H9 (cell line): ENCODE measurements at regions not wholly inside any gene's neighbourhood (a gene's known extent, or its start where the extent isn't known, plus 50 kb on each side); places are given as distances from the start of the nearest gene placed in this dataset.

Experiments
- DNase-seq: peaks from one replicate; pipeline ENCODE4 v3.0.0-alpha.2; 2017
- H2AFZ ChIP-seq: one replicate; pipeline ENCODE4 v1.6.1; 2013; ENCODE audit warnings: mild to moderate bottlenecking, low read length, control low read depth, moderate library complexity
- H2AK5ac ChIP-seq: 2 replicates; pipeline ENCODE4 v1.6.1; 2013; ENCODE audit warnings: low read length, control low read depth, mixed read lengths; ENCODE audit not compliant: insufficient read length
- H2BK120ac ChIP-seq: one replicate; pipeline ENCODE4 v1.6.1; 2013; ENCODE audit warnings: low read depth, mild to moderate bottlenecking, low read length, control low read depth, inconsistent platforms; ENCODE audit not compliant: poor library complexity, severe bottlenecking
- H2BK12ac ChIP-seq: 2 replicates; pipeline ENCODE4 v1.6.1; 2013; ENCODE audit warnings: low read length, control low read depth, mixed read lengths, low read depth; ENCODE audit not compliant: insufficient read length
- H2BK15ac ChIP-seq: 2 replicates; pipeline ENCODE4 v1.6.1; 2013; ENCODE audit warnings: low read depth, low read length, control low read depth
- H2BK20ac ChIP-seq: one replicate; pipeline ENCODE4 v1.6.1; 2013; ENCODE audit warnings: low read depth, mild to moderate bottlenecking, low read length, control low read depth, inconsistent platforms; ENCODE audit not compliant: poor library complexity, severe bottlenecking
- H2BK5ac ChIP-seq: 2 replicates; pipeline ENCODE4 v1.6.1; 2013; ENCODE audit warnings: low read length, control low read depth, mixed read lengths; ENCODE audit not compliant: insufficient read length
- H3K14ac ChIP-seq: 2 replicates; pipeline ENCODE4 v1.6.1; 2013; ENCODE audit warnings: low read length, control low read depth; ENCODE audit not compliant: insufficient read depth
- H3K18ac ChIP-seq: 2 replicates; pipeline ENCODE4 v1.6.1; 2013; ENCODE audit warnings: low read depth, mild to moderate bottlenecking, mixed read lengths, low read length, control low read depth; ENCODE audit not compliant: insufficient read length
- H3K23ac ChIP-seq: 2 replicates; pipeline ENCODE4 v1.6.1; 2013; ENCODE audit warnings: low read length, control low read depth, mixed read lengths, low read depth; ENCODE audit not compliant: insufficient read length
- H3K23me2 ChIP-seq: 2 replicates; pipeline ENCODE4 v1.6.1; 2013; ENCODE audit warnings: low read depth, mild to moderate bottlenecking, mixed read lengths, low read length, control low read depth; ENCODE audit not compliant: insufficient read length, poor library complexity, severe bottlenecking
- H3K27ac ChIP-seq: 2 replicates; pipeline ENCODE4 v1.5.1; 2013; ENCODE audit warnings: low read length, control low read depth, mixed read lengths, low read depth; ENCODE audit not compliant: insufficient read length
- H3K27me3 ChIP-seq: 2 replicates; pipeline ENCODE4 v1.6.1; 2013; ENCODE audit warnings: low read length, control low read depth, inconsistent platforms; ENCODE audit not compliant: insufficient read depth
- H3K4ac ChIP-seq: 2 replicates; pipeline ENCODE4 v1.6.1; 2013; ENCODE audit warnings: low read depth, mild to moderate bottlenecking, control low read depth, inconsistent platforms, low read length, moderate library complexity
- H3K4me1 ChIP-seq: 2 replicates; pipeline ENCODE4 v1.6.1; 2013; ENCODE audit warnings: low read length, control low read depth, inconsistent platforms; ENCODE audit not compliant: insufficient read depth
- H3K4me2 ChIP-seq: 2 replicates; pipeline ENCODE4 v1.6.1; 2013; ENCODE audit warnings: low read length, control low read depth, mixed read lengths; ENCODE audit not compliant: insufficient read length, insufficient read depth
- H3K56ac ChIP-seq: 2 replicates; pipeline ENCODE4 v1.6.1; 2013; ENCODE audit warnings: low read depth, mild to moderate bottlenecking, mixed read lengths, low read length, control low read depth; ENCODE audit not compliant: insufficient read length
- H3K79me1 ChIP-seq: 2 replicates; pipeline ENCODE4 v1.6.1; 2013; ENCODE audit warnings: low read depth, mild to moderate bottlenecking, moderate library complexity, low read length, control low read depth, inconsistent platforms; ENCODE audit not compliant: insufficient read depth, poor library complexity, severe bottlenecking
- H3K79me2 ChIP-seq: 2 replicates; pipeline ENCODE4 v1.6.1; 2013; ENCODE audit warnings: low read length, control low read depth, inconsistent platforms; ENCODE audit not compliant: insufficient read depth
- H3K9ac ChIP-seq: 2 replicates; pipeline ENCODE4 v1.6.1; 2013; ENCODE audit warnings: low read length, control low read depth, mixed read lengths; ENCODE audit not compliant: insufficient read length; ENCODE audit errors: extremely low read depth
- H3K9me3 ChIP-seq: one replicate; pipeline ENCODE4 v1.6.1; 2013; ENCODE audit warnings: low read depth, low read length, inconsistent platforms; ENCODE audit not compliant: control insufficient read depth
- H3T11ph ChIP-seq: one replicate; pipeline ENCODE4 v1.6.1; 2013; ENCODE audit warnings: mild to moderate bottlenecking, low read length, control low read depth, inconsistent platforms
- H4K20me1 ChIP-seq: one replicate; pipeline ENCODE4 v1.6.1; 2013; ENCODE audit not compliant: control insufficient read depth, insufficient read length, insufficient read depth
- H4K5ac ChIP-seq: 2 replicates; pipeline ENCODE4 v1.6.1; 2013; ENCODE audit warnings: low read depth, mild to moderate bottlenecking, mixed read lengths, low read length, control low read depth; ENCODE audit not compliant: insufficient read length
- H4K8ac ChIP-seq: replicated peaks from 2 replicates; pipeline ENCODE4 v1.6.1; 2013; ENCODE audit warnings: low read length, control low read depth, mixed read lengths, low read depth; ENCODE audit not compliant: insufficient read length
- H4K91ac ChIP-seq: 2 replicates; pipeline ENCODE4 v1.6.1; 2013; ENCODE audit warnings: low read depth, mild to moderate bottlenecking, moderate library complexity, mixed read lengths, low read length, control low read depth; ENCODE audit not compliant: insufficient read length
- H3K27ac Mint-ChIP-seq, 3 experiments: 2 replicates in 2 of 3; 3 replicates in 1 of 3; pipeline ENCODE4 v1.8.0; 2020 to 2021; ENCODE audit warnings: mixed read lengths in 3 of 3, mild to moderate bottlenecking in 1 of 3, moderate library complexity in 1 of 3
- H3K27me3 Mint-ChIP-seq: 2 replicates; pipeline ENCODE4 v1.8.0; 2021; ENCODE audit warnings: low read depth, mild to moderate bottlenecking, moderate library complexity, mixed read lengths
- H3K36me3 Mint-ChIP-seq, 3 experiments: 2 replicates in 2 of 3; 3 replicates in 1 of 3; pipeline ENCODE4 v1.8.0; 2020 to 2021; ENCODE audit warnings: low read depth in 3 of 3, mixed read lengths in 3 of 3; ENCODE audit not compliant: insufficient read depth in 1 of 3
- H3K4me1 Mint-ChIP-seq, 2 experiments: 2 replicates each; pipeline ENCODE4 v1.8.0; 2020; ENCODE audit warnings: mixed read lengths in 2 of 2
- H3K4me3 Mint-ChIP-seq, 2 experiments: 2 replicates in 1 of 2; 3 replicates in 1 of 2; pipeline ENCODE4 v1.8.0; 2020 to 2021; ENCODE audit warnings: mild to moderate bottlenecking in 2 of 2, mixed read lengths in 2 of 2, moderate library complexity in 1 of 2
- H3K9me3 Mint-ChIP-seq, 2 experiments: 2 replicates in 1 of 2; 3 replicates in 1 of 2; pipeline ENCODE4 v1.8.0; 2020; ENCODE audit warnings: mild to moderate bottlenecking in 2 of 2, mixed read lengths in 2 of 2, moderate library complexity in 1 of 2
- CTCF ChIP-seq: fragments of 200-600 bp; sonication (generic); conservative IDR thresholded peaks from 3 replicates; pipeline ENCODE4 v1.8.0; 2021; ENCODE audit warnings: antibody characterized with exemption, mild to moderate bottlenecking
- WGBS: extraction: QIAGEN DNeasy Blood & Tissue Kit; methylation state at CpG from one replicate; pipeline ENCODE4 v1.1.7; 2013; ENCODE audit warnings: missing lambda C conversion rate, low lambda C conversion rate, mixed read lengths; ENCODE audit not compliant: insufficient read length; ENCODE audit errors: extremely low coverage; 5-methylcytosine and 5-hydroxymethylcytosine counted together

GRCh38 chr2:54024576-54024975 is 53.8 kb upstream of the PSME4 start:
- Histone ChIP-seq H4K20me1 (no peaks in the 10 kb centered on the region), H3K4ac (no peak overlapping the region), H2BK15ac (no peak overlapping the region), H3K4me1 (no peaks in the 10 kb centered on the region), H3K9me3 (no peaks in the 10 kb centered on the region), H3K23me2 (no peaks in the 10 kb centered on the region), H3T11ph (no peak overlapping the region), H2BK20ac (no peak overlapping the region), H2AFZ (no peak overlapping the region), H2BK5ac (no peak overlapping the region), H3K27ac (no peak overlapping the region), H3K56ac (no peak overlapping the region), H4K8ac (no peak overlapping the region), H2BK120ac (no peak overlapping the region), H3K14ac (no peak overlapping the region), H3K23ac (no peak overlapping the region), H3K18ac (no peak overlapping the region), H2BK12ac (no peak overlapping the region), H3K79me2 (no peaks in the 10 kb centered on the region), H3K4me2 (no peak overlapping the region), H3K79me1 (no peaks in the 10 kb centered on the region), H3K9ac (no peak overlapping the region), H2AK5ac (no peak overlapping the region), H3K27me3 (no peaks in the 10 kb centered on the region), H4K91ac (no peak overlapping the region), H4K5ac (no peak overlapping the region)
- no peak overlapping the region; a peak in 1 of 7 replicates for H3K27ac Mint-ChIP-seq
- no peak overlapping the region for H3K4me3 Mint-ChIP-seq
- H3K27me3 Mint-ChIP-seq = no peaks in the 10 kb centered on the region
- no peak for TF ChIP-seq CTCF
- H3K9me3 Mint-ChIP-seq = peaks cover 6 to 7% of the 10 kb centered on the region in 2 experiments
- H3K36me3 Mint-ChIP-seq = peaks cover 4 to 9% (median 6%) of the 10 kb centered on the region in 3 experiments; a peak in 4 of 7 replicates
- DNase-seq = no peak
- WGBS = no CpG with 5 or more reads among the region's 2 CpGs
- peaks cover 2% of the 10 kb centered on the region in 2 experiments; a peak in 2 of 4 replicates for H3K4me1 Mint-ChIP-seq
